Gastroesophageal sphincter (tissue), 3 donors: ENCODE measurements at regions not wholly inside any gene's neighbourhood (a gene's known extent, or its start where the extent isn't known, plus 50 kb on each side); places are given as distances from the start of the nearest gene placed in this dataset.

ENCODE experiments used
- EP300 ChIP-seq: sonication (generic); formaldehyde crosslinking; IDR thresholded peaks from one replicate; pipeline ENCODE4 v1.6.1; 2017; ENCODE audit warnings: antibody characterized with exemption, mild to moderate bottlenecking
- POLR2A ChIP-seq, 2 donors: fragments of 450-650 bp; IDR thresholded peaks; one replicate each; pipeline ENCODE4 v1.6.1; 2017; ENCODE audit warnings: antibody characterized with exemption in 2 of 2, mild to moderate bottlenecking in 2 of 2, moderate library complexity in 1 of 2
- POLR2AphosphoS5 ChIP-seq: sonication (generic); formaldehyde crosslinking; IDR thresholded peaks from one replicate; pipeline ENCODE4 v1.6.1; 2017; ENCODE audit warnings: antibody characterized with exemption
- TF ChIP-seq, protein P1 (sequence below), 4 experiments: fragments of 200-600 bp in 2 of 4; fragments of 450-650 bp in 2 of 4; sonication (generic) in 1 of 4; IDR thresholded peaks; one replicate each; pipeline ENCODE4 v1.5.1; 2017 to 2019; ENCODE audit warnings: antibody characterized with exemption in 4 of 4, mild to moderate bottlenecking in 2 of 4, moderate library complexity in 2 of 4

DNA sequence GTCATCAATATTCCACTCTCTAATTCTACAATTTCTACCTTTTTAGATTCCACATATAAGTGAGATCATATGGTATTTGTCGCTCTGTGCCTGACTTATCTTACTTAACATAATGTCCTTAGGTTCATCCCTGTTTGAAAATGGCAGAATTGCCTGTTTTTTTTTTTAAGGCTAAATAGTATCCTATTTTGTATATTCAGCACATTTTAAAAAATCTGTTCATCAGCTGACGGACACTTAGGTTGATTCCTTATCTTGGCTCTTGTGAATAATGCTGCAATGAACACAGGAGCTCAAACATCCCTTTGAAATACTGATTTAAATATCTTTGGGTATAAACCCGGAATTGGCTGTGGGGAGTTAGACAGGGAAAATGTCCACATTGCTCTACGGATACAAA lies 326.7 kb upstream of the THBS1 start:
- TF ChIP-seq, protein P1, sequence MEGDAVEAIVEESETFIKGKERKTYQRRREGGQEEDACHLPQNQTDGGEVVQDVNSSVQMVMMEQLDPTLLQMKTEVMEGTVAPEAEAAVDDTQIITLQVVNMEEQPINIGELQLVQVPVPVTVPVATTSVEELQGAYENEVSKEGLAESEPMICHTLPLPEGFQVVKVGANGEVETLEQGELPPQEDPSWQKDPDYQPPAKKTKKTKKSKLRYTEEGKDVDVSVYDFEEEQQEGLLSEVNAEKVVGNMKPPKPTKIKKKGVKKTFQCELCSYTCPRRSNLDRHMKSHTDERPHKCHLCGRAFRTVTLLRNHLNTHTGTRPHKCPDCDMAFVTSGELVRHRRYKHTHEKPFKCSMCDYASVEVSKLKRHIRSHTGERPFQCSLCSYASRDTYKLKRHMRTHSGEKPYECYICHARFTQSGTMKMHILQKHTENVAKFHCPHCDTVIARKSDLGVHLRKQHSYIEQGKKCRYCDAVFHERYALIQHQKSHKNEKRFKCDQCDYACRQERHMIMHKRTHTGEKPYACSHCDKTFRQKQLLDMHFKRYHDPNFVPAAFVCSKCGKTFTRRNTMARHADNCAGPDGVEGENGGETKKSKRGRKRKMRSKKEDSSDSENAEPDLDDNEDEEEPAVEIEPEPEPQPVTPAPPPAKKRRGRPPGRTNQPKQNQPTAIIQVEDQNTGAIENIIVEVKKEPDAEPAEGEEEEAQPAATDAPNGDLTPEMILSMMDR (IDR thresholded peaks at IDR 0.05) = no peak
- TF ChIP-seq POLR2A (IDR thresholded peaks at IDR 0.05) (no peak), EP300 (no peak), POLR2AphosphoS5 (no peak)
